SU-DHL-6 (cell line): ENCODE measurements at regions not wholly inside any gene's neighbourhood (a gene's known extent, or its start where the extent isn't known, plus 50 kb on each side); places are given as distances from the start of the nearest gene placed in this dataset.

Experiments
- H2AFZ ChIP-seq: fragments of 200-600 bp; sonication (generic); 2 replicates; pipeline ENCODE4 v1.6.1; 2014; ENCODE audit warnings: low read depth, mild to moderate bottlenecking, moderate library complexity, mixed read lengths, antibody characterized with exemption, low read length; ENCODE audit not compliant: severe bottlenecking
- H3F3A ChIP-seq: fragments of 200-600 bp; shearing (Covaris generic); 2 replicates; pipeline ENCODE4 v1.6.0; 2016; ENCODE audit warnings: antibody characterized with exemption, mild to moderate bottlenecking; ENCODE audit not compliant: insufficient read depth
- H3K27ac ChIP-seq: fragments of 200-600 bp; sonication (generic); 2 replicates; pipeline ENCODE4 v1.5.1; 2016; ENCODE audit warnings: low read depth, mild to moderate bottlenecking, low read length, moderate library complexity, mixed read lengths
- H3K27me3 ChIP-seq: fragments of 200-600 bp; sonication (generic), shearing (Covaris generic); 2 replicates; pipeline ENCODE4 v1.6.0; 2014; ENCODE audit warnings: mild to moderate bottlenecking, low read length
- H3K36me3 ChIP-seq: fragments of 200-600 bp; sonication (generic); 2 replicates; pipeline ENCODE4 v1.6.1; 2014; ENCODE audit warnings: mild to moderate bottlenecking, low read length, mixed read lengths
- H3K4me2 ChIP-seq: fragments of 300-600, 200-600 bp; shearing (Covaris generic), sonication (generic); 2 replicates; pipeline ENCODE4 v1.6.0; 2014; ENCODE audit warnings: low read length, low read depth, mild to moderate bottlenecking; ENCODE audit not compliant: poor library complexity, severe bottlenecking
- H3K4me3 ChIP-seq: fragments of 200-600 bp; sonication (generic); 2 replicates; pipeline ENCODE4 v1.5.1; 2014; ENCODE audit warnings: antibody characterized with exemption, low read length, mild to moderate bottlenecking, mixed read lengths; ENCODE audit not compliant: insufficient read depth, poor library complexity, severe bottlenecking
- H3K79me2 ChIP-seq: fragments of 200-600 bp; sonication (generic); 2 replicates; pipeline ENCODE4 v1.6.1; 2014; ENCODE audit warnings: mild to moderate bottlenecking, low read length, moderate library complexity; ENCODE audit not compliant: insufficient read depth
- H3K9ac ChIP-seq: fragments of 200-600 bp; sonication (generic); 2 replicates; pipeline ENCODE4 v1.7.0; 2014; ENCODE audit warnings: mild to moderate bottlenecking, low read length
- H3K9me2 ChIP-seq: fragments of 200-600 bp; sonication (generic); replicated peaks from 2 replicates; pipeline ENCODE4 v1.6.1; 2014; ENCODE audit warnings: low read length; ENCODE audit not compliant: insufficient read depth
- H3K9me3 ChIP-seq: fragments of 200-600 bp; sonication (generic); 2 replicates; pipeline ENCODE4 v1.6.1; 2014; ENCODE audit warnings: low read length, mixed read lengths; ENCODE audit not compliant: insufficient read depth
- H4K20me1 ChIP-seq: fragments of 200-600 bp; sonication (generic); 2 replicates; pipeline ENCODE4 v1.6.1; 2014; ENCODE audit warnings: low read depth, mild to moderate bottlenecking, antibody characterized with exemption, low read length, moderate library complexity, mixed read lengths
- CTCF ChIP-seq: fragments of 200-600 bp; sonication (generic); IDR thresholded peaks from one replicate; pipeline ENCODE4 v1.5.1; 2017; ENCODE audit warnings: antibody characterized with exemption, mild to moderate bottlenecking, low read length, moderate library complexity; ENCODE audit not compliant: insufficient read depth, poor library complexity, severe bottlenecking
- EZH2phosphoT487 ChIP-seq: fragments of 200-600 bp; sonication (generic), shearing (Covaris generic); conservative IDR thresholded peaks from 2 replicates; pipeline ENCODE4 v1.6.1; 2018; ENCODE audit warnings: mild to moderate bottlenecking, antibody characterized with exemption, low read length, moderate library complexity, mixed read lengths

GRCh38 chr18:1177232-1177631, 272.6 kb downstream of the ADCYAP1 start:
- no peaks in the 10 kb centered on the region for H4K20me1 ChIP-seq
- no peak overlapping the region for H3K27ac ChIP-seq
- H3K4me3 ChIP-seq, result no peak overlapping the region
- H3K79me2 ChIP-seq, result no peaks in the 10 kb centered on the region
- H3K9ac ChIP-seq, result no peak overlapping the region
- no peak for TF ChIP-seq EZH2phosphoT487
- no peak for TF ChIP-seq CTCF
- no peaks in the 10 kb centered on the region for H3K9me2 ChIP-seq
- H2AFZ ChIP-seq, result no peak overlapping the region
- H3K9me3 ChIP-seq, result no peaks in the 10 kb centered on the region
- no peaks in the 10 kb centered on the region for H3F3A ChIP-seq
- no peaks in the 10 kb centered on the region for H3K36me3 ChIP-seq
- no peaks in the 10 kb centered on the region for H3K27me3 ChIP-seq
- no peak overlapping the region for H3K4me2 ChIP-seq

- Histone ChIP-seq H3K4me3 (no peak overlapping the region), H3K27ac (no peak overlapping the region), H3K9me3 (no peaks in the 10 kb centered on the region), H3F3A (no peaks in the 10 kb centered on the region), H3K27me3 (no peaks in the 10 kb centered on the region), H3K9me2 (no peaks in the 10 kb centered on the region), H3K4me2 (no peak overlapping the region), H3K36me3 (no peaks in the 10 kb centered on the region), H4K20me1 (no peaks in the 10 kb centered on the region), H3K9ac (no peak overlapping the region), H2AFZ (no peak overlapping the region), H3K79me2 (no peaks in the 10 kb centered on the region)
- TF ChIP-seq CTCF (no peak), EZH2phosphoT487 (no peak)
Measured at GRCh38 chr18:1191341-1191740, 286.7 kb downstream of the ADCYAP1 start.

- no peaks in the 10 kb centered on the region for H4K20me1 ChIP-seq
- no peaks in the 10 kb centered on the region for H3K9me2 ChIP-seq
- no peak overlapping the region for H3K4me2 ChIP-seq
- H3F3A ChIP-seq, result no peaks in the 10 kb centered on the region
- TF ChIP-seq CTCF (no peak), EZH2phosphoT487 (no peak)
- H3K36me3 ChIP-seq, result no peaks in the 10 kb centered on the region
- H3K27ac ChIP-seq, result no peak overlapping the region
- H3K9me3 ChIP-seq, result no peaks in the 10 kb centered on the region
- no peak overlapping the region for H2AFZ ChIP-seq
- H3K9ac ChIP-seq, result no peak overlapping the region
- no peaks in the 10 kb centered on the region for H3K27me3 ChIP-seq
- H3K4me3 ChIP-seq, result no peak overlapping the region
- no peaks in the 10 kb centered on the region for H3K79me2 ChIP-seq
Measured at GRCh38 chr18:1213126-1213525, 308.5 kb downstream of the ADCYAP1 start.

GRCh38 chr18:1222880-1223279, 318.2 kb downstream of the ADCYAP1 start:
- Histone ChIP-seq H3K27ac (no peak overlapping the region), H4K20me1 (no peaks in the 10 kb centered on the region), H3K9me2 (no peaks in the 10 kb centered on the region), H3K9ac (no peak overlapping the region), H3K36me3 (no peaks in the 10 kb centered on the region), H3K4me2 (no peak overlapping the region), H3K27me3 (no peaks in the 10 kb centered on the region), H3F3A (no peaks in the 10 kb centered on the region), H3K79me2 (no peaks in the 10 kb centered on the region), H2AFZ (no peak overlapping the region), H3K4me3 (no peak overlapping the region), H3K9me3 (no peaks in the 10 kb centered on the region)
- no peak for TF ChIP-seq EZH2phosphoT487
